Omental fat pad (tissue), 3 donors: ENCODE measurements at regions not wholly inside any gene's neighbourhood (a gene's known extent, or its start where the extent isn't known, plus 50 kb on each side); places are given as distances from the start of the nearest gene placed in this dataset.

Experiments used
- ATAC-seq: fragments of 150-250 bp; one replicate; pipeline ENCODE4 v1.9.1; 2016; ENCODE audit warnings: mild to moderate bottlenecking, moderate library complexity; ENCODE audit not compliant: low FRiP score
- DNase-seq: peaks from one replicate; pipeline ENCODE4 v3.0.0-alpha.2; 2019; ENCODE audit warnings: low spot score
- CTCF ChIP-seq, 3 donors: fragments of 450-650 bp; IDR thresholded peaks; one replicate each; pipeline ENCODE4 v1.5.1; 2016 to 2017; ENCODE audit warnings: antibody characterized with exemption in 3 of 3, mild to moderate bottlenecking in 3 of 3, moderate library complexity in 2 of 3

DNA sequence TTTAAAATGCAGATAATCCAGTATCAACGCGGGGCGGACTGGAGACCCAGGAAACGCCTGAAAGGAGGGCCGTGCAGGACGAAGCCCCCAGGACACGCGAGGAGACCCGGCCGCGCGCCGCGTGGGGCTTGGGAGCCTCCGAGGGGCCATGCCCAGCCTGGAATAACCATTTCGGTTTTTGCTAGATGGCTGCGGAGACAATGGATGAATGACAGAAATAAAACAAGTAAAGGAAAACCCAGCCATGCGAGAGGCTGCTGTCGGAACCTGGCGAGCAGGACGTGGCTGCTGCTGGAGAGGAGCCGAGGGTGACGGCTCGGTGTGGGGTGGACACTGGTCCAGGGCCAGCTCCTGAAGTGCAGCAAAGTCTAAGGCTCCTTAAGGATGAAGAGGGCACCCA, 227.2 kb upstream of the ADARB2 start:
- DNase-seq (no peak), ATAC-seq (no peak)
- no peak for TF ChIP-seq CTCF (IDR thresholded peaks at IDR 0.05)

GRCh38 chr10:1963341-1963740, 226.0 kb upstream of the ADARB2 start:
- no peak for TF ChIP-seq CTCF (IDR thresholded peaks at IDR 0.05)
- DNase-seq (no peak), ATAC-seq (no peak)

- no peak for TF ChIP-seq CTCF (IDR thresholded peaks at IDR 0.05)
- ATAC-seq (no peak), DNase-seq (no peak)
These were observed 224.7 kb upstream of the ADARB2 start for GRCh38 chr10:1961989-1962388.

- TF ChIP-seq CTCF (IDR thresholded peaks at IDR 0.05), result no peak
- ATAC-seq (no peak), DNase-seq (no peak)
These were observed 223.7 kb upstream of the ADARB2 start for GRCh38 chr10:1960982-1961381.

DNA sequence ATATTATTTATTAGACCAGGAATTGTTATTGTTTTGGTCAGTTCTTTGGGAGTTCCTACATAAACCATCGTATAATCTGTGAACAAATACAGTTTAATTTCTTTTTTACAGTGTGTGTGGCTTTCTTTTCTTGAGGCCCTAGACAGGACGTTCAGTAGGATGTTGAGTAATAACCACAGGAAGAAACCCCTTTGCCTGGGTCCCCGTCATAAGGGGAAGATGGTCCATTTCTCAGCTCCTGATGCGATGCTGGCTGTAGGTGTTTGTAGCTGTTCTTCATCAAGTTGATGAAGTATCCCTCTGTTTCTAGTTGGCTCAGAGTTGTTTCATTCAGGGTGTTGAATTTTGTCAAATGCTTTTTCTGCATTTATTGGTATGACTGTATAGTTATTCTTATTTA, 219.7 kb upstream of the ADARB2 start:
- ATAC-seq (no peak), DNase-seq (no peak)
- TF ChIP-seq CTCF (IDR thresholded peaks at IDR 0.05), result no peak

DNA sequence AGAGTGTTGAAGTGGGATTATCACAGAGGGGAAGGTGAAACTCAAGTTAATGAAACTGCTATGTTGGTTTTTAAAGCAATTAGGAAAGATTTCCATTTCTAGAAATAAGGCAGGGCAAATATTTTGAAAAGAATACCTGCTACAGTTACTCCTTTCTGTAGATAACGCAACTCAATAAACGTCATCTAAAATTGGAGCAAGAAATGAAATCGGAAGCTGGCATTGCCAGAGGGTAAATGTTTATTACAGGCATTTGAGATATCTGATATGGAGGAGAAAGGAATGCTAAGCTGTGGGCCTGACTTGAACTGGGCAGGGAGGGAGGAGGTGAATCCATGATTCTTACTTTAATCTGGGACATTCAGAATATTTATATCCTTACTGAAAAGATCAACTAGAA, 217.0 kb upstream of the ADARB2 start:
- no peak for DNase-seq
- TF ChIP-seq CTCF (IDR thresholded peaks at IDR 0.05), result no peak
- no peak for ATAC-seq

DNA sequence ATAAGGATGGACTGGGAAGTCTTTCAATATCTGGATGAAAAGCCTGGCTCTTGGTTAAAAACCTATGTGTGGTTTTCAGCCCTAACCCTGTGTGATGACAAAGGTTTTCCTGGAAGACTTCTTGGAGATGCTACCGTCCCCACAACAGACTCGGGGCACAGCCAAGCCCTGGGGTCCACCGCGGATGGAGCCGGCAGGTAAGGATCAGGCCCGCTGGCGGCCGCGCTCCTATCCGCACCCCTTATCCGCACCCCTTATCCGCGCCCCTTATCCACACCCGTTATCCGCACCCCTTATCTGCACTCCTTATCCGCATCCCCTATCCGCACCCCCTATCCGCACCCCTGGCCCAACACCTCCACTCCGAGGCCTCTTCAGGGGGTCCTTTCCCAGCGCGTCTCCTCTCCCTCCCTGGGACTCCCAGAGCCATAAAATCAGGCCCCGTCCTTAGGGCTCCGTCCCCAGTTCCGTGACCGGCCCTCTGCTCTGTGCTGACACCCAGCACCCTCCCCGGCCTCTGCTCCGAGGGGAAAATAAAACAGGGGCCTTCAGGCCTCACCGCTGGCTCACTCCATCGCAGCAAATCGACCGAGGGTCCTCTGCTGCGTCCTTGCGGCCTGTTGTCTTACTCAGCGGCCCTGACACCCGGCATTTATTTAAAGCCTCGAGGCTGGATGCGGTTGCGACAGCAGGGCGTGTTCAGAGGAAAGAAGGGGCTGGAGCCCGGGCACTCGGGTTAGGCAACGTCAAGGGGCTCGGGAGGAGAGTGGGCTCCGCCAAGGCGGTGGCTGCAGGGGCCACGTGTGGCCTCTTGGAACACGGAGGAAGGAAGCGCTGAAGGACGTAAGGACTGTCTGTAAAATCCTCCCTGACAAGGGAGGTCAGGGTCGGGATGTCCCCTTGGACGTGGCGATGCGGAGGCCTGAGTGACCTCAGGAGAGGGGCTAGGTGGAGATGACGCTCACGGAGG, 215.1 kb upstream of the ADARB2 start:
- ATAC-seq (no peak), DNase-seq (no peak)
- no peak for TF ChIP-seq CTCF (IDR thresholded peaks at IDR 0.05)
